Mesendoderm (in vitro differentiated cells): ENCODE measurements at regions not wholly inside any gene's neighbourhood (a gene's known extent, or its start where the extent isn't known, plus 50 kb on each side); places are given as distances from the start of the nearest gene placed in this dataset.
A peak's percentile ranks its signal among the peaks of the same experiment; 100 is the strongest.

Experiments
- DNase-seq: peaks from one replicate; pipeline ENCODE4 v3.0.0; 2013
- H2AK5ac ChIP-seq: 2 replicates; pipeline ENCODE4 v1.6.1; 2013; ENCODE audit warnings: low read length, inconsistent platforms
- H2BK120ac ChIP-seq: 2 replicates; pipeline ENCODE4 v1.6.1; 2013; ENCODE audit warnings: low read depth, mild to moderate bottlenecking, low read length, moderate library complexity, mixed read lengths
- H2BK15ac ChIP-seq: replicated peaks from 2 replicates; pipeline ENCODE4 v1.6.1; 2013; ENCODE audit warnings: low read depth, mild to moderate bottlenecking, moderate library complexity
- H2BK5ac ChIP-seq: 2 replicates; pipeline ENCODE4 v1.6.1; 2013; ENCODE audit warnings: low read length, inconsistent platforms
- H3K18ac ChIP-seq: 2 replicates; pipeline ENCODE4 v1.6.1; 2013; ENCODE audit warnings: mild to moderate bottlenecking, low read length, mixed read lengths
- H3K23ac ChIP-seq: one replicate; pipeline ENCODE4 v1.6.1; 2013; ENCODE audit warnings: low read length
- H3K27ac ChIP-seq: 2 replicates; pipeline ENCODE4 v1.5.1; 2013; ENCODE audit warnings: low read depth, mild to moderate bottlenecking, inconsistent platforms, low read length, moderate library complexity
- H3K27me3 ChIP-seq: 2 replicates; pipeline ENCODE4 v1.6.1; 2013; ENCODE audit warnings: low read length, control low read depth, mild to moderate bottlenecking, inconsistent platforms; ENCODE audit not compliant: insufficient read depth, poor library complexity
- H3K36me3 ChIP-seq: 2 replicates; pipeline ENCODE4 v1.6.1; 2013; ENCODE audit warnings: low read length, inconsistent platforms; ENCODE audit not compliant: control insufficient read depth, insufficient read depth
- H3K4ac ChIP-seq: one replicate; pipeline ENCODE4 v1.6.1; 2013; ENCODE audit warnings: low read depth, mild to moderate bottlenecking, low read length, moderate library complexity
- H3K4me1 ChIP-seq: 2 replicates; pipeline ENCODE4 v1.6.1; 2013; ENCODE audit warnings: low read depth, low read length, inconsistent platforms; ENCODE audit not compliant: control insufficient read depth
- H3K4me2 ChIP-seq: 2 replicates; pipeline ENCODE4 v1.6.1; 2013; ENCODE audit warnings: low read length
- H3K4me3 ChIP-seq: 2 replicates; pipeline ENCODE4 v1.5.1; 2013; ENCODE audit warnings: mild to moderate bottlenecking, low read length
- H3K56ac ChIP-seq: one replicate; pipeline ENCODE4 v1.6.1; 2013; ENCODE audit warnings: low read length
- H3K79me1 ChIP-seq: 2 replicates; pipeline ENCODE4 v1.6.1; 2013; ENCODE audit warnings: low read length, inconsistent platforms
- H3K79me2 ChIP-seq: 2 replicates; pipeline ENCODE4 v1.6.1; 2013; ENCODE audit warnings: mild to moderate bottlenecking, low read length; ENCODE audit not compliant: control insufficient read depth, insufficient read depth
- H3K9ac ChIP-seq: 2 replicates; pipeline ENCODE4 v1.6.1; 2013; ENCODE audit warnings: low read length, inconsistent platforms
- H4K5ac ChIP-seq: one replicate; pipeline ENCODE4 v1.6.1; 2013; ENCODE audit warnings: low read length
- H4K8ac ChIP-seq: one replicate; pipeline ENCODE4 v1.6.1; 2013; ENCODE audit warnings: low read depth, mild to moderate bottlenecking, control low read depth, low read length, moderate library complexity
- WGBS: extraction: QIAGEN DNeasy Blood & Tissue Kit; methylation state at CpG from one replicate; pipeline ENCODE4 v1.1.7; 2013; ENCODE audit warnings: low lambda C conversion rate, missing lambda C conversion rate; ENCODE audit not compliant: insufficient coverage; ENCODE audit errors: extremely low coverage; 5-methylcytosine and 5-hydroxymethylcytosine counted together

- Histone ChIP-seq H3K56ac (no peak overlapping the region), H3K4me2 (no peak overlapping the region), H4K8ac (no peak overlapping the region), H3K36me3 (no peaks in the 10 kb centered on the region), H3K18ac (no peak overlapping the region), H3K23ac (no peak overlapping the region), H2AK5ac (no peak overlapping the region), H2BK15ac (no peak overlapping the region), H3K79me2 (no peaks in the 10 kb centered on the region), H3K79me1 (no peaks in the 10 kb centered on the region), H3K27me3 (no peaks in the 10 kb centered on the region), H3K4me3 (no peak overlapping the region), H3K9ac (no peak overlapping the region), H3K27ac (no peak overlapping the region), H3K4me1 (no peaks in the 10 kb centered on the region), H4K5ac (no peak overlapping the region), H2BK120ac (no peak overlapping the region), H2BK5ac (no peak overlapping the region), H3K4ac (peak overlapping the region; percentile 43)
- WGBS, result no CpG with 5 or more reads among the region's 1 CpG
- no peak for DNase-seq
Observed at GRCh38 chr2:147541314-147541713, 303.5 kb upstream of the ACVR2A start.

- Histone ChIP-seq H3K36me3 (no peaks in the 10 kb centered on the region), H3K4me2 (no peak overlapping the region), H3K9ac (no peak overlapping the region), H3K79me2 (no peaks in the 10 kb centered on the region), H3K79me1 (no peaks in the 10 kb centered on the region), H3K23ac (no peak overlapping the region), H2AK5ac (no peak overlapping the region), H3K18ac (no peak overlapping the region), H4K5ac (no peak overlapping the region), H2BK5ac (no peak overlapping the region), H2BK15ac (no peak overlapping the region), H2BK120ac (no peak overlapping the region), H3K4me1 (peaks cover 6% of the 10 kb centered on the region), H3K56ac (no peak overlapping the region), H4K8ac (no peak overlapping the region), H3K4me3 (no peak overlapping the region), H3K27me3 (no peaks in the 10 kb centered on the region), H3K4ac (no peak overlapping the region), H3K27ac (no peak overlapping the region)
- no CpG with 5 or more reads among the region's 3 CpGs for WGBS
- DNase-seq, result no peak
Observed at GRCh38 chr2:147538821-147539220, 306.0 kb upstream of the ACVR2A start.

- no peak overlapping the region for H3K4me3 ChIP-seq
- H3K23ac ChIP-seq, result no peak overlapping the region
- no peaks in the 10 kb centered on the region for H3K79me1 ChIP-seq
- no peaks in the 10 kb centered on the region for H3K36me3 ChIP-seq
- no peak overlapping the region for H4K8ac ChIP-seq
- peak; percentile 61 for DNase-seq
- no peaks in the 10 kb centered on the region for H3K27me3 ChIP-seq
- no peak overlapping the region for H3K4me2 ChIP-seq
- no peak overlapping the region for H3K4ac ChIP-seq
- no CpG with 5 or more reads among the region's 1 CpG for WGBS
- no peaks in the 10 kb centered on the region for H3K79me2 ChIP-seq
- no peak overlapping the region for H2AK5ac ChIP-seq
- H2BK15ac ChIP-seq, result no peak overlapping the region
- no peak overlapping the region for H3K18ac ChIP-seq
- no peak overlapping the region for H3K56ac ChIP-seq
- H3K9ac ChIP-seq, result no peak overlapping the region
- no peak overlapping the region for H4K5ac ChIP-seq
- no peak overlapping the region for H2BK120ac ChIP-seq
- H3K4me1 ChIP-seq, result peaks cover 7% of the 10 kb centered on the region
- H3K27ac ChIP-seq, result no peak overlapping the region
- H2BK5ac ChIP-seq, result no peak overlapping the region
Observed at GRCh38 chr2:147538088-147538487, 306.7 kb upstream of the ACVR2A start.

- Histone ChIP-seq H3K9ac (no peak overlapping the region), H3K4ac (no peak overlapping the region), H3K4me2 (no peak overlapping the region), H3K56ac (no peak overlapping the region), H3K4me1 (peaks cover 7% of the 10 kb centered on the region), H3K4me3 (no peak overlapping the region), H3K79me2 (no peaks in the 10 kb centered on the region), H2BK15ac (no peak overlapping the region), H4K8ac (no peak overlapping the region), H4K5ac (no peak overlapping the region), H3K27me3 (no peaks in the 10 kb centered on the region), H3K36me3 (no peaks in the 10 kb centered on the region), H3K23ac (no peak overlapping the region), H2BK5ac (no peak overlapping the region), H3K79me1 (no peaks in the 10 kb centered on the region), H3K27ac (no peak overlapping the region), H2BK120ac (no peak overlapping the region), H2AK5ac (no peak overlapping the region), H3K18ac (no peak overlapping the region)
- no peak for DNase-seq
- no CpG with 5 or more reads among the region's 3 CpGs for WGBS
Observed at GRCh38 chr2:147531269-147531668, 313.6 kb upstream of the ACVR2A start.

GRCh38 chr2:147530033-147530432 lies 314.8 kb upstream of the ACVR2A start:
- Histone ChIP-seq H3K18ac (no peak overlapping the region), H3K56ac (no peak overlapping the region), H2AK5ac (no peak overlapping the region), H3K36me3 (no peaks in the 10 kb centered on the region), H3K79me1 (no peaks in the 10 kb centered on the region), H3K27me3 (no peaks in the 10 kb centered on the region), H3K27ac (no peak overlapping the region), H2BK5ac (no peak overlapping the region), H3K4me2 (no peak overlapping the region), H3K9ac (no peak overlapping the region), H3K23ac (no peak overlapping the region), H2BK15ac (no peak overlapping the region), H3K4me1 (peaks cover 6% of the 10 kb centered on the region), H3K79me2 (no peaks in the 10 kb centered on the region), H4K8ac (no peak overlapping the region), H2BK120ac (no peak overlapping the region), H3K4me3 (no peak overlapping the region), H3K4ac (no peak overlapping the region), H4K5ac (no peak overlapping the region)
- WGBS, result no CpG with 5 or more reads among the region's 3 CpGs
- no peak for DNase-seq

- Histone ChIP-seq H3K18ac (no peak overlapping the region), H2AK5ac (no peak overlapping the region), H4K8ac (no peak overlapping the region), H3K79me2 (no peaks in the 10 kb centered on the region), H3K27me3 (no peaks in the 10 kb centered on the region), H2BK15ac (no peak overlapping the region), H2BK5ac (no peak overlapping the region), H3K4me3 (no peak overlapping the region), H3K36me3 (no peaks in the 10 kb centered on the region), H3K9ac (no peak overlapping the region), H3K4ac (no peak overlapping the region), H3K23ac (no peak overlapping the region), H3K4me2 (no peak overlapping the region), H3K4me1 (no peaks in the 10 kb centered on the region), H4K5ac (no peak overlapping the region), H2BK120ac (no peak overlapping the region), H3K56ac (no peak overlapping the region), H3K79me1 (no peaks in the 10 kb centered on the region), H3K27ac (no peak overlapping the region)
- no CpG with 5 or more reads among the region's 3 CpGs for WGBS
- no peak for DNase-seq
Observed at GRCh38 chr2:147525819-147526489, 318.9 kb upstream of the ACVR2A start.
